NCI-H2029 (cell line): ENCODE measurements at regions not wholly inside any gene's neighbourhood (a gene's known extent, or its start where the extent isn't known, plus 50 kb on each side); places are given as distances from the start of the nearest gene placed in this dataset.
"Not testable (repeated sequence)": the region's sequence is repeated elsewhere in the genome, so short reads cannot be mapped to it uniquely, and the experiment has no call there.

Source experiments
- DNase-seq: peaks from one replicate; lab custom pipeline; 2025; lab: John Stamatoyannopoulos, UW

- peak; percentile 50 for DNase-seq
Observed at GRCh38 chr6:21742238-21742660, 148.7 kb downstream of the SOX4 start.

- no peak for DNase-seq
Observed at GRCh38 chr6:21744331-21744730, 150.8 kb downstream of the SOX4 start.

- DNase-seq: no peak
Observed at GRCh38 chr6:21745543-21746337, 152.2 kb downstream of the SOX4 start.

DNA sequence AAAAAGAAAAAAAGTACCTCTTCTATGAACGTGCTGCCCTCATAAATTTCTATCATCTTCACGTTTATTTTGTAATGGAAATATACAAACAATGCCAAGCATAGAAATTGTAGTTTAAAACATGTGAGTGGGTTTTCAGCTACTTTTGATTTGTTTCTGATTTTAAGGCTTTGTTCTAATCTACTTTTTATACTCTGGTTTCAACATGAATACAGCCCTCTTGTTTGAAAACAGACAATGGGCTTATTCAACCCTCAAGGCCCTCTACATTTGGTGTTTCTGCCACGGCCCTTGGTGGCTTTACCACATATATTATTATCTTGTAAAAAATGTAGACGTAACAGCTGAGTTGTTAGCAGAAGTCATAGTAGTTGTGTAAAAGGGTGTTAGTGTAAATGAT lies 153.9 kb downstream of the SOX4 start:
- no peak for DNase-seq

DNA sequence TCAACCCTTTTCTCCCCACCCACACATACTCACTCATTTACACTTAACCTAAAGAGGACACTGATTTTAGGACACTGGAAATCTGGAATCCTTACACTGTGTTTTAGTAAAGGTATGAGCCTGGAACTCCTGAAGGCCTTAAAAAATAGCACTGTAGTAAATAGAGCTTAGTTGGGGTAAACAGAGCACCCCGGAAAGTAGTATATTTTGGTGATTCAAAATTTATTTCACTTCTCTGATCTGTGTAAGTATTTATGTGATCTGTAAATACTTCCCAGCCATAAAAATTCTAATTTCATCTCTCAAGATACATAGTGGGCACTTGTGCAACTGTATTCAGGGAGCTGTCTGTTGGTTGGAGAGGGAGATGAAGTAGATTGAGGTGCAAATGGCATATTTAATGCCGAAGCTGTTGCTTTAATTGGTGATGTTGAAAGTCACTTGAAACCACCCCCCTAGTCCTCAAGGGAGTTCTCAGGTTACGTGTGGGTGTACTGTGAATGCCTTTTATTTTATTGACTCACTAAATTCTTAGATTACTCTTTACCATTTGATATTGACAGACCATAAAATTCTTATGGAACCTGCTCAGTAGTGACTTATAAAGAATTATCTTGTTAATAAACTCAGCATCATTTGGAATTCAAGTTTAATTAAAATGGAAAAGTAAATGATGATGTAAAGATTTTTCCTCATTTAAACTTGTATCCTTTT lies 154.9 kb downstream of the SOX4 start:
- peak; percentile 60 for DNase-seq

GRCh38 chr6:21749754-21750153 lies 156.2 kb downstream of the SOX4 start:
- peak; percentile 45 for DNase-seq

- DNase-seq: no peak
Observed at GRCh38 chr6:21750575-21750974, 157.0 kb downstream of the SOX4 start.

GRCh38 chr6:21751608-21752007 lies 158.1 kb downstream of the SOX4 start:
- DNase-seq: no peak

DNA sequence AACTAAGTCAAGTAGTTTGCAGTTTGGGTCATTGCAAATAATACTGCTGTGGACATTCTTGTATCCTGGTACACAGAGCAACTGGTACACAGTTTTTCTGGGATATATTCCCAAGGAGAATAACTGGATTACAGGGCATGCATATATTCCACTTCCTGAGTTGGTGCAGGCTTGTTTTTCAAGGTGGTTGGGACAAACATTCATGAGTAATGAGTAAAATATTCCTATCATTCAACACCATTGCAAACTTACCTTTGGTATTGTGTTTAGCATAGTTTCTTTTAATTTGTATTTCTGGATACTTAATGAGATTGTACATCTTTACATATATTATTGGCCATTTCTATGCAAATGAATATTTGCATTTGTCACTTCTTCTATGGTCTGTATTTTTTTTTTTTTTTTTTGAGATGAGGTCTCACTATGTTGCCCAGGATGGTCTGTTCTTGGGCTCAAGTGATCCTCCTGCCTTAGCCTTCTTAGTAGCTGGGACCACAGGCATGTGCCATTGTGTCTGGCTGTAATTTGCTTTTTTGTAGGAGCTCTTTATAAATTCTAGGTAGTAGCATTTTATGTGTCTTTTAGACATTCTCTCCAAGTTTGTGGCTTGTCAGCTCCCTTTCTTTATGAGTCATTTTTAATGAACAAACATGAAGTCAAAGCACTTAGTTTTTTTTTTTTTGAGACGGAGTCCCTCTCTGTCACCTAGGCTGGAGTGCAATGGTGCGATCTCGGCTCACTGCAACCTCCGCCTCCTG lies 158.7 kb downstream of the SOX4 start:
- no peak for DNase-seq

DNA sequence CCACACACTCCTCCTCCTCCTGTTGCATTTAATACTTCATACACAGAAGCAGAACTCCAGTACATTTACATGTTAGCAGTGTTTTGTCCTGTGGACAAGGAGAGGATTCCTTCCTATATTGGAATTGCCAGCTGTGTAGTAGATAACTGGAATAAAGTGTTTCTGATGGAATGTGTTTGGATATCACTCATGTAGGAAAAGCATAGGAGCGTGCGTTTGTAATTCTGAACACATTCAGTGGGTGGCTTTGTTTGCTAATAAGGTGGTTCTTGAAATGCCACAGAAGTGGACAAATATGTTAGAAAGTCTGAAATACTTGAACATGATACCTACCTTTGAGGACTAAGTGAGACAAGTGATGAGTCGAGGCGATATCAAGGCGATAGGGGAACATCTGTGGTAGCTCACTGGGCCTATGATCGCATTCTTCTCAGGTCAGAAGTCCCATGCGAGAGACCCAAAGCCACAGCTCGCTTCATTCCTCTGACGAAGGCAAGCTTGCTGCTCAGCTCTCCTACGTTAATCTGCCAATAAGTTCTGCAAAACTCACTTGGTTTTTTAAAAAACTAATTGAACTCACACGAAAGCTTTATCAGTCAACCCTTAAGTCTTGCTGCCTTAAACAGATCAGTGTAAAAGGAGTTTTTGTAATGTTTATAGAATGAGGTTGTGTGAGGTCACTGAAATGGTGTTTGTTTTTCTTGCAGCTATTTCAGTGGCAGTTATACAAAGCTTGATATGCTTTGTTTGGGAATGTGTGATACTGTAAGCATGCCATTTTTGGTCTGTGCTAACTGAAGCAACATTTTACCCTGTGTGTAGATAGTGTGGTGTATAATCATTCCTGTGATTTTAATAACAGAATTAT lies 159.9 kb downstream of the SOX4 start:
- DNase-seq: no peak

- DNase-seq: no peak
Observed at GRCh38 chr6:21754891-21755290, 161.3 kb downstream of the SOX4 start.

GRCh38 chr6:21756487-21756886 lies 162.9 kb downstream of the SOX4 start:
- DNase-seq: no peak

DNA sequence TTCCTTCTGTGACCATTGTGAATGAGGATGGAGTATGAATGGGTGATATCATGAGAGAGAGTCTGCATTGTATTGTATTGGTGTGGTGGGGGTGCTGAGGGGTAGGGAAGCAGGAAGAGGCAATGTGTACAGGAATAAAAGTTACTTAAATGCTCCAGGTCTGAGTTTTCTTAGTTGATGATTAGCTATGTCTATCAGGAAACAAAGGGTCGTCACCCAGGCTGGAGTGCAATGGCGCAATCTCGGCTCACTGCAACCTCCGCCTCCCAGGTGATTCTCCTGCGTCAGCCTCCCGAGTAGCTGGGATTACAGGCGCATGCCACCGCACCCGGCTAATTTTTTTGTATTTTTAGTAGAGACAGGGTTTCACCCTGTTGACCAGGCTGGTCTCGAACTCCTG lies 163.8 kb downstream of the SOX4 start:
- DNase-seq: not testable (repeated sequence)

GRCh38 chr6:21759721-21760120 lies 166.2 kb downstream of the SOX4 start:
- DNase-seq: no peak

GRCh38 chr6:21761053-21761730 lies 167.6 kb downstream of the SOX4 start:
- not testable (repeated sequence) for DNase-seq

- DNase-seq: no peak
Observed at GRCh38 chr6:21764989-21765388, 171.4 kb downstream of the SOX4 start.

DNA sequence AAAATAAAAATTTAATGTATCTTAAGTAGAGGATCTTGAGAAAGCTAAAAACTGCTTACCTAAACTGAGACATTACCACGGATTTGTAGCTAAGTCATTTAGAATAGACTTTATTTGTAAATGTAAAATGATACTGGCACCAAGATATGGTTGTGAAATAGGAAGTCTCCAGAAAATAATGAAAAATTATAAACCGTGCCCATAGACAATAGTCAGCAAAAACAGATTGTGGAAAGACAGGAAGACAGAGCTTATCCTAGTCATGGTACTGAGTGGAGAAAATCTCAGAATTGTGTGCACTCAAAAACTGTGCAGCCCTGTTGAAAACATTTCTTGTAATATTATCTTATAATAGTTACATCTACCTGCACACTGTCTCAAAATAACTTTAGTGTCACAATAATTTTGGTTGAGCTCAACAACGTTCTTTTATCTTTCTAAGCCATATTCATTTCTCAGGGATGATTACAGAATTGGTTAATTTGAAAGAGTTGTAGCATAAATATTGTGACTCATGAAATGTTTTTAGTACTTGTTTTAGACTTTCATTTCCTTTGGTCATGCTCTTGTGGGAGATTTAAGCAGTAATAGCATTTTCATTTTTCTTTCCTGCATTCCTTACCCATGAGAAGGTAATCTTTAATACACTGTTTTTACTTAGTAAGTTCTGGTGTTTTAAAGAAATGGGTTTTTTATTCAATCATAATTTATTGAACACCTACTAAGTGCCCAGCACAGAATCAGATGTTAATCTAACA lies 174.5 kb downstream of the SOX4 start:
- DNase-seq: no peak

- no peak for DNase-seq
Observed at GRCh38 chr6:21769405-21769861, 175.9 kb downstream of the SOX4 start.

- no peak for DNase-seq
Observed at GRCh38 chr6:21769968-21770367, 176.4 kb downstream of the SOX4 start.

- DNase-seq: no peak
Observed at GRCh38 chr6:21771626-21772320, 178.2 kb downstream of the SOX4 start.
